ENCODE measurements at regions not wholly inside any gene's neighbourhood (a gene's known extent, or its start where the extent isn't known, plus 50 kb on each side); places are given as distances from the start of the nearest gene placed in this dataset.

DNA sequence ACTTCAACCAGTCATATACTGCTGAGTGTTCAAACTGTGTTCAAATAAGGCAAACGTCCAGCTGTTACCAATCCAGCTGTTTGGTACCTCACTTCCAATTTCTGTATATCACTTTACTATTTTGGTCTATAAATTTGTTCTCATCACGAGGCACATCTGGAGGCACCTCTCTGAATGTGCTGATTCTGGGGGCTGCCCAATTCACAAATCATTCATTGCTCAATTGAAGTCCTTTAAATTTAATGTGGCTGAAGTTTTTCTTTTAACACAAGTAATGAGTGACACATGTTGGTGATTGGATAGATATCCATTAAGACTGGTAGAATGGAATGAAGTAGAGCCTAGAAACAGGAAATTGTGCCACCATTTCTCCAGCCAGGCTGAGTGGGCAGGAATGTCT, 617.0 kb upstream of the TMEM132C start:
- Mint-ChIP-seq H3K9me3 (ENCODE audit: low read depth) (no peaks in the 10 kb centered on the region), H3K27ac (no peak overlapping the region), H3K4me1 (ENCODE audit: low read depth) (no peaks in the 10 kb centered on the region), H3K4me3 (no peak overlapping the region), H3K36me3 (no peaks in the 10 kb centered on the region), H3K27me3 (no peaks in the 10 kb centered on the region)

DNA sequence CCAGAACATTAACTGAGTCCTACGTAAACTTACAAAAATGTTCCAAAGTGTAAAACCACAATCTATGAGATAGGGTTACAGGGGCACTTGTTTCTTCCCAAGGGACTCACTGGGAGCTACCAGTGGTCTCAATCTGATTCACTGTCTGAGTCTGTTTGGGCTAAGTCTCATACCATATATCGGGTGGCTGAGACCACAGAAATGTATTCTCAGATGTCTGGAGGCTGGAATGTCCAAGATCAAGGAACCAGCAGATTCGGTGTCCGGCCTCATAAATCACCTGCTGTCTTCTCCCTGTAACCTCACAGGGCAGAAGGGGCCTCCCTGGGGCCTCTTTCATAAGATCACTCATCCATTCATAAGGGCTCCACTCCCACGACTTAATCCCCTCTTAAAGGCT, 616.3 kb upstream of the TMEM132C start:
- H3K9me3 Mint-ChIP-seq (ENCODE audit: low read depth) = no peaks in the 10 kb centered on the region
- no peaks in the 10 kb centered on the region for H3K36me3 Mint-ChIP-seq
- no peaks in the 10 kb centered on the region for H3K27me3 Mint-ChIP-seq
- H3K27ac Mint-ChIP-seq = no peak overlapping the region
- no peaks in the 10 kb centered on the region for H3K4me1 Mint-ChIP-seq (ENCODE audit: low read depth)
- no peak overlapping the region for H3K4me3 Mint-ChIP-seq

DNA sequence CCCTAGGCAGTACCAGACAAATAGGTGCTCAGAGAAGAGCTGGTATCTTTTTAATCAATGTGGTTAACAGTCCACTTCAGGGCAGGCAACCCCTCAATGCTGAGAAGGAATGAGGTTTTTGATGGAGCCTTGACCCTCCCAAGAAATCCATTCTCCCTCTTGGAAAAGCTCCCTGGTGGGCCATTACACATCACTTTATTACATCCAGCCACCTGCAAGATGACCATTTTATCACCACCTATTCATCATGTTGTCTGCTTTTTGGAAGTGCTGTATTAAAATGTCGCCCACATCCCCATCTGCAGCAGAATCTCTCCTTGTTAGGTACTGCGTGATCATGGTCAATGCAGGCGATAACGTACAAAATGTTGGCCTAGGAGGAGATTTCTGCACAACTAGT, 614.7 kb upstream of the TMEM132C start:
- H3K36me3 Mint-ChIP-seq = no peaks in the 10 kb centered on the region
- no peak overlapping the region for H3K4me3 Mint-ChIP-seq
- H3K27me3 Mint-ChIP-seq = no peaks in the 10 kb centered on the region
- no peak overlapping the region for H3K27ac Mint-ChIP-seq
- H3K9me3 Mint-ChIP-seq (ENCODE audit: low read depth) = no peaks in the 10 kb centered on the region
- H3K4me1 Mint-ChIP-seq (ENCODE audit: low read depth) = no peaks in the 10 kb centered on the region

DNA sequence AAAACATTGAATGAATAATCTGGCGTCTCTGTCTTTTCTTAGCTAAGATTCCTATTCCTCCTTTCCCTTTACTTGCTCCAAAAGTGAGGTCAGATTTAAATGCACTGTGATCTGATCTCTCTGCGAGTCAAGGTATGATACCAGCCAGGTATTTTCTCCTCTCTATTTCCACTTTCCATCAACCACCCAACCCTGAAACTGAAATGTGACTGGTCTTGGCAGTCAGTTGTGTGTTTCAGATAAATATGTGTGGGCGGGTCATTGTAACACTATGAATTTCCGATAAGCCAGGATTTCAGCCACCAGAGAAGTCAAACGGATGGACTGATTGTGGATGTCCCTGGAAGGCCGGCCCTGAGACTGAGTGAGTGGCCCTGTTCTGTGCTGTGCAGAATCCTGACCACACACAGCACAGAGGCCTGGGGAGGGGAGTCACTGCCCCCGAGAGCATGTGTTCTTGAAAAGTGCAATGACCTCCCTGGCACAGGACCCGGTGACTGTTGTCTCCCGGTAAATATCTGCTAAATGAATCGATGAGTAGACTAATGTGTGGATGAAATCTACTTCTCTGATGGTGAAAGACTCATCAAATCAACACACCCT, 612.5 kb upstream of the TMEM132C start:
- Mint-ChIP-seq H3K4me1 (ENCODE audit: low read depth) (no peaks in the 10 kb centered on the region), H3K27ac (no peak overlapping the region), H3K27me3 (no peaks in the 10 kb centered on the region), H3K36me3 (no peaks in the 10 kb centered on the region), H3K9me3 (ENCODE audit: low read depth) (no peaks in the 10 kb centered on the region), H3K4me3 (no peak overlapping the region)

DNA sequence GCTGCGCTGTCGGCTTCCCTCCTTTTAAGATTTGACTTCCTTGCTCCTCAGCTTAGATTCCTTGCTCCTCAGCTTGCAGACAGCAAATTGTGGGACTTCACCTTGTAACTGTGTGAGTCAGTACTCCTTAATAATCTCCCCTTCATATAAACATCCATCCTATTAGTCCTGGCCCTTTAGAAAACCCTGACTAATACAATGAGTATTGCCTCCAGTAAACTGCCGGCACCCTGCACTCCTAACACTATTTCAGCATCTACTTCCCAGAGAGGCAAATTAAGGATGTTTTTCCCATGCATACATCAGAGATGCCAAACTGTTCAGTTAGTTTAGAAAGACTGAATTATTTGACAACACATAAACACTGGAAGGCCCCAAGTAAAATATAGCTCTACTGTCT, 611.3 kb upstream of the TMEM132C start:
- Mint-ChIP-seq H3K27ac (no peak overlapping the region), H3K36me3 (no peaks in the 10 kb centered on the region), H3K27me3 (no peaks in the 10 kb centered on the region), H3K4me1 (ENCODE audit: low read depth) (no peaks in the 10 kb centered on the region), H3K4me3 (no peak overlapping the region), H3K9me3 (ENCODE audit: low read depth) (no peaks in the 10 kb centered on the region)

DNA sequence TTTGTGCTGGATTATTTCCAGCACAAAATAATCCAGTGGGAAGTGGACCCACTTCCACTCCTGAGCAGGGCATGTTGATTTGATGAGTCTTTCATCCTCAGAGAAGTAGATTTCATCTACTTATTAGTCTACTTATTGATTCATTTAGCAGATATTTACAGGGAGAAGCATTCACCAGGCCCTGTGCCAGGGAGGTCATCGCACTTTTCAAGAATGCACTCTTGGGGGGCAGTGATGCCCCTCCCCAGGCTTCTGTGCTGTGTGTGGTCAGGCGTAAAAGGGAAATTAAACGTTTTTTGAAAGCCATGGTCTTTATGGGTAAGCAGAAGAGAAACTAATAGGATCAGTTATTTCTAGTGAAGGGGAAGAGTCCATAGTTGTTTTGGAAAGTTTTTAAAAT, 610.7 kb upstream of the TMEM132C start:
- no peaks in the 10 kb centered on the region for H3K4me1 Mint-ChIP-seq (ENCODE audit: low read depth)
- H3K27me3 Mint-ChIP-seq = no peaks in the 10 kb centered on the region
- H3K9me3 Mint-ChIP-seq (ENCODE audit: low read depth) = no peaks in the 10 kb centered on the region
- H3K27ac Mint-ChIP-seq = no peak overlapping the region
- H3K4me3 Mint-ChIP-seq = no peak overlapping the region
- H3K36me3 Mint-ChIP-seq = no peaks in the 10 kb centered on the region

DNA sequence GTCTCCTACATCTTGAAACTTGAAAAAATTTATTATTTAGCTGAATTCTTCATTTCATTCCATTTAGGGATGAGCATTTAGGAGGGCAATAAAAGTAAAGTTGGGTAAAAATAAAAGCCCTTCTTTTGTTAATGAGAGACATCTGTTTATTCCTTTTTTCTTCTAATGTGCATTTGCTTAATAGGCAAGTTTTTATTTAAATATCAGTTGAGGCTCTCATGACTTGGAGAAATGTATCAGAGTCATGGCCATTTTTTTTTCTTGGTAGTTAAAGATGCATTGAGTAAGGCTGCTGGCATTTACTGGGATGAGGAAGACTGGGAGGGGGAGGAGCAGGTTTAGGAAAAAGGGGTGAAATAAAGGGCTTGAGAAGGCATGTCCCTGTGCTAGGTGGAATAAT, 609.9 kb upstream of the TMEM132C start:
- Mint-ChIP-seq H3K27ac (no peak overlapping the region), H3K27me3 (no peaks in the 10 kb centered on the region), H3K36me3 (no peaks in the 10 kb centered on the region), H3K4me1 (ENCODE audit: low read depth) (no peaks in the 10 kb centered on the region), H3K4me3 (no peak overlapping the region), H3K9me3 (ENCODE audit: low read depth) (no peaks in the 10 kb centered on the region)

DNA sequence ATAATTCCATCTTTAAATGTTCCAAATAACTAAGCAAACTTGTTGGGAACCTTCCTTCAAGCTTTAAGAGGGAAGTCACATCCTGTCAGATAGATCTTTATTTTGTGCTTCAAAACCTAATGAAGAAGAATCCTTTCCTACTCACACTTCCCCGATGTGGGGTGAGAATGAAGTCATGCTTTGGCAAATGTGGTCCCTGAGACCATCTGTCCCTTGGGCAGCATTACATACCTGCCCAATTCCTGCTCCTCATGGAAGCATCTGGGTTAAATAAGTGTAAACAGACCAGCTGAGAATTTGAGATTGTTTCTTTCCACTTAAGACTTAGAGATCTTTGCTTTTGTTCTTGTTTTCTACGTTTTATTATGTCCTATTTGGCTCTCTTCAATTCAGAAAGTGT, 606.0 kb upstream of the TMEM132C start:
- no peaks in the 10 kb centered on the region for H3K9me3 Mint-ChIP-seq (ENCODE audit: low read depth)
- no peak overlapping the region for H3K4me3 Mint-ChIP-seq
- H3K27ac Mint-ChIP-seq = no peak overlapping the region
- peaks cover 2% of the 10 kb centered on the region for H3K27me3 Mint-ChIP-seq
- no peaks in the 10 kb centered on the region for H3K36me3 Mint-ChIP-seq
- H3K4me1 Mint-ChIP-seq (ENCODE audit: low read depth) = no peaks in the 10 kb centered on the region

DNA sequence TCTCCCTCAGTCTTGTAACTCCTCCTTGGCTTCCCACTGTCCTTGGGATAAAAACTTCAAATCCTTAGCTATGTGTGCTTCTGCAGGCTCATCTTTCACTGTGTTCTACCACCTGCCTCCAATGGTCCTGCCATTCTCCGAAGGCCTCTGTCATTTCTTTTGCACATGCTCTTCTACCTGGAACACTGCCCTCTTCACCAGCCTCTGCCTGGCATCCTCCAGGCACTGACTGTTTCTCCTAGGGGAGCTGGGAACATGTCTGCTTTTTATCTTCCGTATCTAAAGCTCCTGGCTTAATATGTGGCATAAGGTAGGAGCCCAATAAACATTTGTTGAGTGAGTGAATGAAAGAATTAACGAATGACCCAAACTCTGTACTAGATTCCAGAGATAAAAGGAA, 603.3 kb upstream of the TMEM132C start:
- Mint-ChIP-seq H3K36me3 (no peaks in the 10 kb centered on the region), H3K27me3 (peaks cover 2% of the 10 kb centered on the region), H3K27ac (no peak overlapping the region), H3K4me3 (no peak overlapping the region), H3K4me1 (ENCODE audit: low read depth) (no peaks in the 10 kb centered on the region), H3K9me3 (ENCODE audit: low read depth) (no peaks in the 10 kb centered on the region)

DNA sequence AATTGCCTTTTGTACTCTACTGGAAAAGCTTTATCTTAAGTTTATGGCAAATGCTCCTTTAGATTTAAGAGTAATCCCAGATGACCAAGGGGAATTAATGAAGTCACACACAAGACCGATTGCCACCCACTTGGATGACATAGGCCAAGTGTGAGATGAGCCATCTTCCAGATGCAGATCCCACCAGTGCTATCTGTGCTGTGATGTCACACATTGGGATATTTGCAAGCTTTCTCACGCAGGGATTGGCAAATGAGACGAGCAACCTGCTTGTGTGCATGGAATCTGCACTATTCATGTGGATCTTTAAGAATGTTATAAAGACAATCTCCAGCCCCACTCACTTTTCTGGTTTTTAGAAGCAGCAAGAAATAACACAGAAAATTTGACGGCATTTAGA, 602.1 kb upstream of the TMEM132C start:
- Mint-ChIP-seq H3K27me3 (peaks cover 2% of the 10 kb centered on the region), H3K9me3 (ENCODE audit: low read depth) (no peaks in the 10 kb centered on the region), H3K4me3 (no peak overlapping the region), H3K27ac (no peak overlapping the region), H3K4me1 (ENCODE audit: low read depth) (no peaks in the 10 kb centered on the region), H3K36me3 (no peaks in the 10 kb centered on the region)

DNA sequence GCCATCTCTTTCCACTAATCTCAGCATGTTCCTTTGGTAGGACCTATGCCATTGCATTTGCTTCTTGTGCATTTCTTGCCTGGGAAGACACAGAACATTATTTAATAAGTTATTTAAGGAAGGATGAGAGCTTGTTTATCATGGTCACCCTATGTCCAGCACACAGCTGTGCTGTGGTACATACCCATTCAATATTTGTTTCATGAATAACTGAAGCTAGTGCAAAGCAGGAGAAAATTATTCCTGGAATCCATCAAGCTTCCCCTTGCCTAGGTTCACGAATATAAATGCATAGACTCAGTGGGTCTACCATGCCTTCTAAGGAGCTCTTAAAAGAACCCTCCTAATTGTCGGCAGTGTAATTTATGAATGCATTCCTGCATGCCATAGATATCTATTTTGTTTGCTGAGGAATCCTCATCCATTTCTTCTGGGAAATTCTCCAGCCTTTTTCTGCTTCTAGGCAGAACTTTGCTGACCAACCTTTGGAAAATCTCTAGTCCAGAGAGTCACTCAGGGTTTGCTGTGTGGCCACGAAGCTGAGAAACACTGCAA, 599.8 kb upstream of the TMEM132C start:
- Mint-ChIP-seq H3K4me3 (no peak overlapping the region), H3K27me3 (peaks cover 2% of the 10 kb centered on the region), H3K27ac (no peak overlapping the region), H3K4me1 (ENCODE audit: low read depth) (no peaks in the 10 kb centered on the region), H3K9me3 (ENCODE audit: low read depth) (no peaks in the 10 kb centered on the region), H3K36me3 (no peaks in the 10 kb centered on the region)

DNA sequence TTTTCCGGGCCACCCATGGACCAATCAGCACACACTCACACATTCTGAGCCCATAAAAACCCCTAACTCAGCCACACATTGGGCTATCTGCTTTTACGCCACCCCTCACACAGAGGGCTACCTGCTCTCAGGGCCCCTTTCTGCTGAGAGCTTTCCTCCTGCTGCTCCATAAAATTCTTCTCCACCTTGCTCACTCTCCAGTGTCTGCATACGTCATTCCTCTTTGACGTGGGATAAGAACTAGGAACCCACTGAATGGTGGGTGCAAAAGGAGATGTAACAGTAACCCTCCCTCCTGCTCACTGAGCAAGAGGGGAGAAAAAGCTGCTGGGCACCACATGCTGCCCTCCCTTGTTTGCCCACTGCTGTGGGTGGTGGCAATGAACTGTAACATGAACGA, 596.7 kb upstream of the TMEM132C start:
- H3K27ac Mint-ChIP-seq = no peak overlapping the region
- H3K4me3 Mint-ChIP-seq = no peak overlapping the region
- H3K27me3 Mint-ChIP-seq = no peaks in the 10 kb centered on the region
- no peaks in the 10 kb centered on the region for H3K36me3 Mint-ChIP-seq
- H3K4me1 Mint-ChIP-seq (ENCODE audit: low read depth) = no peaks in the 10 kb centered on the region
- no peaks in the 10 kb centered on the region for H3K9me3 Mint-ChIP-seq (ENCODE audit: low read depth)

DNA sequence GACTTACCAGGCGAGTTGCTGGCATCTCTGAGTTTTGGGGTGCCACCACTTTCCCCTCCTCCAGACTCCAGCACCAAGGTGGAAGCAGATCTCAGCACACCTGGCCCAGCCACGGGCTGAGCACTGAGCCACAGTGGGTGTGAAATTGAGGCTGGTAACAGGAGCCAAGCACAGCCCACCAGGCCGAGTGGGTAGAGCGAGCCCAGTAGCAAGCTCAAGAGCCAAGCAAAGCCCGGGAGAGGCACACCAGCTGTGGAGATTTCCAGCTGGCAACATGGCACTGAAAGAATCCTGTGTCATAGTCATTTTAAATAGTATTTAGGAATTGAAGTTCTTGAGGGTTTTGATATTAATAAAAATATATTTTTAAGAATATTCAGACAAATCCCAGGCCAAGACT, 596.2 kb upstream of the TMEM132C start:
- Mint-ChIP-seq H3K36me3 (no peaks in the 10 kb centered on the region), H3K27ac (no peak overlapping the region), H3K4me3 (no peak overlapping the region), H3K27me3 (no peaks in the 10 kb centered on the region), H3K9me3 (ENCODE audit: low read depth) (no peaks in the 10 kb centered on the region), H3K4me1 (ENCODE audit: low read depth) (no peaks in the 10 kb centered on the region)

DNA sequence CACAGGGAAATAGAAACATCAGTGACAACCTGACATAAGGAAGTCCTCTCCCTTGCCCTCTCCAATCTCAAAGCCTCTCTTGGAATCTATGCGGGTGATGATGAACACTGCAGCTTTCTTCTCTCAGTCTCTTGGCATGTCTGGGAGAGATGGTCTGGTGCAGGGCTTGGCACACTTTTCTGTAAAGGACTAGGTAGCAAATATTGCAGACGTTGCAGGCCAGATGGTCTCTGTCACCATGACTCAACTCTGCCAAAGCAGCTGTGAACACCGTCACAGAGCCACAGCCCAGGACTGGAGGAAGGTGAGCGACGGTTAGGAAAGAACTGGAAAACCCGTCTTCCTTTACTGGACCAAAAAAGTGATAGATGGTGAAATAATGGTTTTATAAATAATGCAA, 591.0 kb upstream of the TMEM132C start:
- Mint-ChIP-seq H3K27me3 (no peaks in the 10 kb centered on the region), H3K4me1 (ENCODE audit: low read depth) (no peaks in the 10 kb centered on the region), H3K4me3 (no peak overlapping the region), H3K9me3 (ENCODE audit: low read depth) (no peaks in the 10 kb centered on the region), H3K36me3 (no peaks in the 10 kb centered on the region), H3K27ac (no peak overlapping the region)

DNA sequence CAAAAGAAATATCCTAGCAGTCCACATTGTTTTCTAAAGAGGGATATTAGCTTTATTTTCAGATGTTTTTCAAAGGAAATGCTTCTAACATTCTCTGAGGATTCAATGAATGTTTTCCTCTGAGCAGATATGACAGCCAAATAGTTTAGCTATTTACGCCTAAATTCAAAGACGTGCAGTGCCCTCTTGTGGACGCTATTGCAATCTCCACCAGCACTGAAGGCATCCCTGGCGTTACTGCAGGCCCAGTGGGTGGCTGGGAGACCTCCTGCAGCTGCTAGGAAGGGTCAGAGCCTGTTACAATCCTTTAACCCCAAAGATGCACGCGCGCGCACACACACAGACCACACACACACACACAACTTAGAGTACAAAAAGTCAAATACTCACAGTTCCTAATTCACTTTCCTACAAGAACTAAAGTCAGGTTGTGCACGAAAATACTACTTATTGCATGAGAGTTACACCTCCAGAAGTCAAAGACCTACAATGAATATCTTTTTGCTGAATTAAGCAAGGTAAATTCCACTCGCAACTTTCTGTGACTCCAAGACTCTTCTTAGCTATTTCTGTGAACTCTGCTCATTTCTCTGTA, 589.3 kb upstream of the TMEM132C start:
- no peaks in the 10 kb centered on the region for H3K4me1 Mint-ChIP-seq (ENCODE audit: low read depth)
- no peak overlapping the region for H3K27ac Mint-ChIP-seq
- H3K4me3 Mint-ChIP-seq = no peak overlapping the region
- H3K36me3 Mint-ChIP-seq = no peaks in the 10 kb centered on the region
- no peaks in the 10 kb centered on the region for H3K9me3 Mint-ChIP-seq (ENCODE audit: low read depth)
- no peaks in the 10 kb centered on the region for H3K27me3 Mint-ChIP-seq

DNA sequence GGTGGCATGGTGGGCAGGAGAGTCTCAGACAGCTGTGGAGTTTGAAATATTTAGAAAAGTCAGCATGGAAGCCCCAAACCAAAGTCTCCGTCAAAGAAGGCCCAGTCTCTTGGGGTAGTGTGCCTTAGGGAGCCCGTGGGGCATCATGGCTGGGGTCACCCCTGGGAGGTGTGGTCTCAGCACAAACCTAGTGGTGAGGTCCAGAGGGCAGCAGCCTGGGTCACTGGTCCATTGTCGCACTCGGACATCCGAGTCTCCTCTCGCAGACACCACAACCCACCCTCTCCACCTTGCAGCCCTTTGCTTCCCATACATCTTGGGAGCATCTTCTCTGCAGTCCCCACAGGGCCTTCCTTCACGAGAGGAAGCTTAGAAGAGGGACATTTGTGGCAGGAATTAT, 588.0 kb upstream of the TMEM132C start:
- no peak overlapping the region for H3K27ac Mint-ChIP-seq
- H3K4me3 Mint-ChIP-seq = no peak overlapping the region
- H3K9me3 Mint-ChIP-seq (ENCODE audit: low read depth) = no peaks in the 10 kb centered on the region
- no peaks in the 10 kb centered on the region for H3K4me1 Mint-ChIP-seq (ENCODE audit: low read depth)
- no peaks in the 10 kb centered on the region for H3K27me3 Mint-ChIP-seq
- H3K36me3 Mint-ChIP-seq = no peaks in the 10 kb centered on the region
